ENCODE measurements at regions not wholly inside any gene's neighbourhood (a gene's known extent, or its start where the extent isn't known, plus 50 kb on each side); places are given as distances from the start of the nearest gene placed in this dataset.

DNA sequence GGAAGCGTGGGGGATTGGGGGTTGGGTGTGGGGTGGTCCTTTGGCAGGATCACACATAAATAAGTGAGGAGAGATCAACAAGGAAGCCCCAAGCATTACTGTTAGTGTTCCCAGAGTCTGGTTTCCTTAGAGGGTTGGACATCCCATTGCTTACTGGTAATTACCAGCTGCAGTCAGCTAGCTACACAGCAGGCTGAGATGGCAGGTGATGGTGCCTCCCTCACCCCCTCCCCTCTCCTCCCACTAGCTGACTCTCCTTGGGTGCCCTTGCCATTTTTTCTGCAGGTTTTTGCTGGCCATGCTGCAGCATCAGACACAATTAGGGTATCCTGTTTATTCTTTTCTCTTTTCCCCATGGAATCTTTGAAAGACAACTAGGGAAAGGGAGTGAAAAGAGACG, 107.5 kb upstream of the TLR4 start:
- TF ChIP-seq TEAD4 (IDR thresholded peaks at IDR 0.05; ENCODE audit: borderline replicate concordance, insufficient read depth) (no peak), EZH2phosphoT487 (IDR thresholded peaks at IDR 0.05; ENCODE audit: borderline replicate concordance, low read depth) (no peak), MEF2A (IDR thresholded peaks at IDR 0.05; ENCODE audit: borderline replicate concordance, low read depth) (no peak), GABPA (IDR thresholded peaks at IDR 0.05; ENCODE audit: low read depth) (no peak)
- TF ChIP-seq, protein P1, sequence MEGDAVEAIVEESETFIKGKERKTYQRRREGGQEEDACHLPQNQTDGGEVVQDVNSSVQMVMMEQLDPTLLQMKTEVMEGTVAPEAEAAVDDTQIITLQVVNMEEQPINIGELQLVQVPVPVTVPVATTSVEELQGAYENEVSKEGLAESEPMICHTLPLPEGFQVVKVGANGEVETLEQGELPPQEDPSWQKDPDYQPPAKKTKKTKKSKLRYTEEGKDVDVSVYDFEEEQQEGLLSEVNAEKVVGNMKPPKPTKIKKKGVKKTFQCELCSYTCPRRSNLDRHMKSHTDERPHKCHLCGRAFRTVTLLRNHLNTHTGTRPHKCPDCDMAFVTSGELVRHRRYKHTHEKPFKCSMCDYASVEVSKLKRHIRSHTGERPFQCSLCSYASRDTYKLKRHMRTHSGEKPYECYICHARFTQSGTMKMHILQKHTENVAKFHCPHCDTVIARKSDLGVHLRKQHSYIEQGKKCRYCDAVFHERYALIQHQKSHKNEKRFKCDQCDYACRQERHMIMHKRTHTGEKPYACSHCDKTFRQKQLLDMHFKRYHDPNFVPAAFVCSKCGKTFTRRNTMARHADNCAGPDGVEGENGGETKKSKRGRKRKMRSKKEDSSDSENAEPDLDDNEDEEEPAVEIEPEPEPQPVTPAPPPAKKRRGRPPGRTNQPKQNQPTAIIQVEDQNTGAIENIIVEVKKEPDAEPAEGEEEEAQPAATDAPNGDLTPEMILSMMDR (IDR thresholded peaks at IDR 0.05), result no peak
- TF ChIP-seq, protein P2, sequence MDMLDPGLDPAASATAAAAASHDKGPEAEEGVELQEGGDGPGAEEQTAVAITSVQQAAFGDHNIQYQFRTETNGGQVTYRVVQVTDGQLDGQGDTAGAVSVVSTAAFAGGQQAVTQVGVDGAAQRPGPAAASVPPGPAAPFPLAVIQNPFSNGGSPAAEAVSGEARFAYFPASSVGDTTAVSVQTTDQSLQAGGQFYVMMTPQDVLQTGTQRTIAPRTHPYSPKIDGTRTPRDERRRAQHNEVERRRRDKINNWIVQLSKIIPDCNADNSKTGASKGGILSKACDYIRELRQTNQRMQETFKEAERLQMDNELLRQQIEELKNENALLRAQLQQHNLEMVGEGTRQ (IDR thresholded peaks at IDR 0.05; ENCODE audit: borderline replicate concordance, low read depth, low read length), result no peak
